HEK293T (cell line): ENCODE measurements at regions not wholly inside any gene's neighbourhood (a gene's known extent, or its start where the extent isn't known, plus 50 kb on each side); places are given as distances from the start of the nearest gene placed in this dataset.

Experiments used
- CTCF ChIA-PET: fragments of 350-600 bp; formaldehyde crosslinking; extraction: SDS; loops from one replicate; lab custom pipeline; 2021; ENCODE audit warnings: antibody characterized with exemption, inconsistent platforms; lab: Yijun Ruan, JAX
- POLR2A ChIA-PET: fragments of 350-600 bp; formaldehyde crosslinking; extraction: SDS; loops from one replicate; lab custom pipeline; 2020; ENCODE audit warnings: antibody characterized with exemption, inconsistent platforms; lab: Yijun Ruan, JAX
- DNase-seq: peaks from one replicate; pipeline ENCODE4 v3.0.0; 2012; ENCODE audit warnings: mixed read lengths; ENCODE audit errors: extremely low spot score
- ARNT ChIP-seq: fragments of 450-650 bp; IDR thresholded peaks from 2 replicates; pipeline ENCODE4 v1.6.1; 2017; ENCODE audit warnings: mild to moderate bottlenecking
- BHLHE40 ChIP-seq: fragments of 450-650 bp; IDR thresholded peaks from 2 replicates; pipeline ENCODE4 v1.6.1; 2016; ENCODE audit warnings: mild to moderate bottlenecking, moderate library complexity, borderline replicate concordance
- CTBP1 ChIP-seq: fragments of 450-650 bp; IDR thresholded peaks from 2 replicates; pipeline ENCODE4 v1.6.1; 2016; ENCODE audit warnings: borderline replicate concordance
- ELF4 ChIP-seq: fragments of 450-650 bp; IDR thresholded peaks from 2 replicates; pipeline ENCODE4 v1.6.1; 2017; ENCODE audit warnings: antibody characterized with exemption
- FOXA1 ChIP-seq: fragments of 450-650 bp; IDR thresholded peaks from 2 replicates; pipeline ENCODE4 v1.6.1; 2016; ENCODE audit warnings: mild to moderate bottlenecking
- FOXK2 ChIP-seq: fragments of 450-650 bp; IDR thresholded peaks from 2 replicates; pipeline ENCODE4 v1.6.1; 2016; ENCODE audit warnings: mild to moderate bottlenecking
- FOXM1 ChIP-seq: fragments of 450-650 bp; IDR thresholded peaks from 2 replicates; pipeline ENCODE4 v1.6.1; 2017; ENCODE audit warnings: mild to moderate bottlenecking, borderline replicate concordance
- HDGF ChIP-seq: fragments of 450-650 bp; IDR thresholded peaks from 2 replicates; pipeline ENCODE4 v1.6.1; 2017; ENCODE audit warnings: antibody characterized with exemption, borderline replicate concordance
- L3MBTL2 ChIP-seq: fragments of 450-650 bp; conservative IDR thresholded peaks from 2 replicates; pipeline ENCODE4 v1.6.1; 2016; ENCODE audit warnings: mild to moderate bottlenecking
- LEF1 ChIP-seq: fragments of 450-650 bp; IDR thresholded peaks from 2 replicates; pipeline ENCODE4 v1.6.1; 2017; ENCODE audit warnings: mild to moderate bottlenecking, borderline replicate concordance
- NFRKB ChIP-seq: fragments of 450-650 bp; IDR thresholded peaks from 2 replicates; pipeline ENCODE4 v1.6.1; 2016; ENCODE audit warnings: mild to moderate bottlenecking, moderate library complexity
- PKNOX1 ChIP-seq: fragments of 450-650 bp; IDR thresholded peaks from 2 replicates; pipeline ENCODE4 v1.6.1; 2016
- SP1 ChIP-seq: fragments of 450-650 bp; IDR thresholded peaks from 2 replicates; pipeline ENCODE4 v1.6.1; 2017
- SUZ12 ChIP-seq: fragments of 450-650 bp; IDR thresholded peaks from 2 replicates; pipeline ENCODE4 v1.6.1; 2016; ENCODE audit warnings: mild to moderate bottlenecking
- TARDBP ChIP-seq: fragments of 450-650 bp; IDR thresholded peaks from 2 replicates; pipeline ENCODE4 v1.6.1; 2016
- ZNF384 ChIP-seq: fragments of 450-650 bp; IDR thresholded peaks from 2 replicates; pipeline ENCODE4 v1.6.1; 2016

DNA sequence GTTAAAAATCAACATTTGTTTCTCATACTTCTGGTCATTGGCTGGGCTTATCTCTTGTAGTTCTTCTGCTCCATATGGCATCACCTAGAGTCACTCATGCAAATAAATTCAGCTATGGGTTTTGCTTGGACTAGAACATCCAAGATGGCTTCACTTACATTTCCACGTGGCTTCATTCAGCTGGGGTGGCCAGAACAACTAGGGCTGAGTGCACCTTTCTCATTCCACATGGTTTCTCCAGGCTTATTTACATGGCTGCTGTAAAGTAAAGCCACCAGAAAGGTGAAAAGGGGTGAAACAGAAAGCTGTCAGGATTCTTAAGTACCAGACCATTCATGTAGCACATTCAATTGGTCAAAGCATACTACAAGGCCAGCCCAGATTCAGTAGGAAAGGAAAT is 151.1 kb upstream of the BMP2 start:
- CTCF ChIA-PET = no interaction called here
- POLR2A ChIA-PET = no interaction called here
- TF ChIP-seq SUZ12 (no peak), FOXK2 (no peak), TARDBP (no peak), HDGF (no peak), NFRKB (no peak), SP1 (no peak), ELF4 (no peak), L3MBTL2 (no peak), ZNF384 (no peak), ARNT (no peak), LEF1 (no peak), BHLHE40 (no peak), FOXM1 (no peak), FOXA1 (no peak), CTBP1 (no peak), PKNOX1 (no peak)
- DNase-seq = no peak

GRCh38 chr20:6614836-6615235 is 152.7 kb upstream of the BMP2 start:
- CTCF ChIA-PET = no interaction called here

DNA sequence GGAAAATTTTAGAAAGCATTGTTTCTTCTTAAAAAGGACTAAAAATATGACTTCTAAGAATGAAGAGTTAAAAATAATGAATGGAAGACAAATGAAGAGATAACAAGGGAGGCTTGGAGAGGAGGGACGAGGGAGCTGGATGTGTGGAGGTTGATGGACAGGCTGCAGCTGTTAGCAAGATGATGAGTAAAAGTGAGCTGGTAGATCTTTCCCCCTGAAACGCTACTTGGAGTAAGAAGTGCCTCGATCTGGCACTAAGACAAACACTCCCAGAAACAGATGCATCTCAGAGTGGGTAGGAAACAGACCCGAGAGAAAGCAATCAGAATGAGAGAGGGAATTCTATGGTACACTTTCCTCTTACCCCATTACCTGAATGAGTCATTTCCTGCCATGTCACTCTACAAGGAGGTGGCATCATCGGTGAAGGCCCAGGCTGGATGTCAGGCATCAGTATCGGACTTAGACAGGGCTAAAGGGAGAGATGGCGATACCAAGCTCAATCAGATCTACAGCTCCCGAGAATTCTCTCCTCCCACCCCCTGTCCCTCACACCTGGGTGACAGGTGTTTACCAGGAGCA is 154.1 kb upstream of the BMP2 start:
- POLR2A ChIA-PET = no interaction called here
- no peak for TF ChIP-seq CTBP1
- no peak for TF ChIP-seq FOXA1
- no peak for TF ChIP-seq ZNF384
- no peak for TF ChIP-seq FOXK2
- TF ChIP-seq TARDBP = no peak
- TF ChIP-seq L3MBTL2 = no peak
- no peak for TF ChIP-seq SP1
- no peak for TF ChIP-seq NFRKB
- TF ChIP-seq FOXM1 = no peak
- TF ChIP-seq ARNT = no peak
- no peak for TF ChIP-seq PKNOX1
- no peak for TF ChIP-seq BHLHE40
- DNase-seq = no peak
- CTCF ChIA-PET = no interaction called here

More at GRCh38 chr20:6614836-6615235, 152.7 kb upstream of the BMP2 start:
- no peak for TF ChIP-seq TARDBP
- no peak for TF ChIP-seq FOXM1
- no peak for TF ChIP-seq BHLHE40
- TF ChIP-seq ZNF384 = no peak
- TF ChIP-seq SP1 = no peak
- no peak for TF ChIP-seq FOXA1
- no peak for TF ChIP-seq SUZ12
- TF ChIP-seq ARNT = no peak
- no peak for TF ChIP-seq CTBP1
- POLR2A ChIA-PET = no interaction called here
- no peak for DNase-seq

GRCh38 chr20:6612606-6612923 is 154.9 kb upstream of the BMP2 start:
- no peak for DNase-seq
- ChIA-PET CTCF (interaction anchor here (0.6 kb wide), 1 partner anchor 342 kb away, joined by 3 read pairs; no protein-coding TSS in a partner anchor), POLR2A (no interaction called here)
- no peak for TF ChIP-seq PKNOX1
- TF ChIP-seq BHLHE40 = no peak
- no peak for TF ChIP-seq TARDBP
- no peak for TF ChIP-seq CTBP1
- TF ChIP-seq FOXM1 = no peak
- no peak for TF ChIP-seq ELF4
- no peak for TF ChIP-seq FOXA1
- TF ChIP-seq ARNT = no peak
- no peak for TF ChIP-seq ZNF384
- no peak for TF ChIP-seq SP1

- TF ChIP-seq LEF1 (no peak), NFRKB (no peak), ELF4 (no peak), HDGF (no peak), BHLHE40 (no peak), PKNOX1 (no peak), L3MBTL2 (no peak)
- CTCF ChIA-PET = interaction anchor here (0.6 kb wide), 1 partner anchor 341 kb away, joined by 3 read pairs; no protein-coding TSS in a partner anchor
- DNase-seq = no peak
- POLR2A ChIA-PET = no interaction called here
These were observed 155.4 kb upstream of the BMP2 start for GRCh38 chr20:6611911-6612605.

- ChIA-PET POLR2A (no interaction called here), CTCF (no interaction called here)
- no peak for DNase-seq
- TF ChIP-seq SP1 (no peak), FOXA1 (no peak), FOXM1 (no peak), NFRKB (no peak), TARDBP (no peak), CTBP1 (no peak), ELF4 (no peak), LEF1 (no peak), PKNOX1 (no peak)
These were observed 160.8 kb upstream of the BMP2 start for GRCh38 chr20:6606651-6607050.
